22Rv1 (cell line): ENCODE measurements at regions not wholly inside any gene's neighbourhood (a gene's known extent, or its start where the extent isn't known, plus 50 kb on each side); places are given as distances from the start of the nearest gene placed in this dataset.

Experiments
- CTCF ChIP-seq: fragments of 450-650 bp; IDR thresholded peaks from 2 replicates; pipeline ENCODE4 v1.5.1; 2017; ENCODE audit warnings: mild to moderate bottlenecking
- ZFX ChIP-seq: fragments of 450-650 bp; IDR thresholded peaks from 2 replicates; pipeline ENCODE4 v1.6.1; 2017; ENCODE audit warnings: antibody characterized with exemption, borderline replicate concordance

DNA sequence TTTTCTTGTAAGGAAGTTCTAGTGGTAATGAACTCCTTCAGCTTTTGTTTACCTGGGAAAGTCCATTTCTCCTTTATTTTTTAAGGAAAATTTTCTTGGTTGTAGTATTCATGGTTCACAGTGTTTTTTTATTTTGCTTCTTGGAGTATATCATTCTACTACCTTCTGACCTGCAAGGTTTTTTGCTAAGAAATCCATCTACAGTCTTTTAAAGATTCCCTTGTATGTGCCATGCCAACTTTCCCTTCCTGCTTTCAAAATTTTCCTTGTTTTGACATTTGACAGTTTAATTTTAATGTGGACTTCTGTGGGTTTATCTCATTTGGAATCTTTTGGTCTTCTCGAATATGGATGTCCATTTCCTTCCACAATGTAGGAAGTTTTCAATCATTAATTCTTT lies 855.6 kb downstream of the TBC1D32 start:
- no peak for TF ChIP-seq CTCF
- TF ChIP-seq ZFX: no peak
